Astrocyte of the spinal cord (primary cell): ENCODE measurements at regions not wholly inside any gene's neighbourhood (a gene's known extent, or its start where the extent isn't known, plus 50 kb on each side); places are given as distances from the start of the nearest gene placed in this dataset.

ENCODE experiments used
- DNase-seq: peaks from one replicate; pipeline ENCODE4 v3.0.0; 2011; ENCODE audit warnings: low read depth, low spot score
- H3K4me3 ChIP-seq: 2 replicates; pipeline ENCODE4 v1.5.1; 2011; ENCODE audit warnings: low read depth, mild to moderate bottlenecking, low read length, moderate library complexity
- CTCF ChIP-seq: IDR thresholded peaks from 2 replicates; pipeline ENCODE4 v1.5.1; 2012; ENCODE audit warnings: low read depth, mild to moderate bottlenecking, low read length, inconsistent platforms
- in situ Hi-C: cut with HindIII; loops from 2 replicates; pipeline ENCODE4 v1.10.0; 2017; ENCODE audit warnings: low sequenced_read_pairs

GRCh38 chr12:43282106-43282505, 269.9 kb downstream of the ADAMTS20 start:
- in situ Hi-C loops = no loop called here
- no peak overlapping the region for H3K4me3 ChIP-seq
- peak; percentile 63 for DNase-seq
- TF ChIP-seq CTCF = peak; percentile 40

- no peak for DNase-seq
- in situ Hi-C loops = no loop called here
- no peak overlapping the region for H3K4me3 ChIP-seq
- TF ChIP-seq CTCF = no peak
Observed at GRCh38 chr12:43281563-43281962, 270.4 kb downstream of the ADAMTS20 start.

GRCh38 chr12:43278541-43278832, 273.5 kb downstream of the ADAMTS20 start:
- H3K4me3 ChIP-seq = no peak overlapping the region
- TF ChIP-seq CTCF = no peak
- DNase-seq = no peak
- in situ Hi-C loops = no loop called here

- DNase-seq = peak; percentile 39
- in situ Hi-C loops = no loop called here
- TF ChIP-seq CTCF = no peak
- no peak overlapping the region for H3K4me3 ChIP-seq
Observed at GRCh38 chr12:43277651-43278540, 274.1 kb downstream of the ADAMTS20 start.

GRCh38 chr12:43273467-43273866, 278.5 kb downstream of the ADAMTS20 start:
- in situ Hi-C loops = no loop called here
- peak; percentile 26 for DNase-seq
- no peak for TF ChIP-seq CTCF
- H3K4me3 ChIP-seq = no peak overlapping the region

GRCh38 chr12:43271659-43272058, 280.3 kb downstream of the ADAMTS20 start:
- H3K4me3 ChIP-seq = no peak overlapping the region
- TF ChIP-seq CTCF = no peak
- in situ Hi-C loops = no loop called here
- no peak for DNase-seq

GRCh38 chr12:43267818-43268217, 284.2 kb downstream of the ADAMTS20 start:
- no peak for TF ChIP-seq CTCF
- in situ Hi-C loops = no loop called here
- H3K4me3 ChIP-seq = no peak overlapping the region
- no peak for DNase-seq
